WI38 (cell line): ENCODE measurements at regions not wholly inside any gene's neighbourhood (a gene's known extent, or its start where the extent isn't known, plus 50 kb on each side); places are given as distances from the start of the nearest gene placed in this dataset.

Experiments
- H3K4me3 ChIP-seq: 2 replicates; pipeline ENCODE4 v1.5.1; 2011; ENCODE audit warnings: low read depth, mild to moderate bottlenecking, control low read depth, low read length
- CTCF ChIP-seq: IDR thresholded peaks from 2 replicates; pipeline ENCODE4 v1.5.1; 2012; ENCODE audit warnings: low read depth, mild to moderate bottlenecking, control low read depth, low read length

GRCh38 chr11:122319085-122319484 lies 203.1 kb upstream of the BLID start:
- no peak overlapping the region for H3K4me3 ChIP-seq
- TF ChIP-seq CTCF = no peak

GRCh38 chr11:122317305-122317704 lies 201.3 kb upstream of the BLID start:
- no peak for TF ChIP-seq CTCF
- no peak overlapping the region for H3K4me3 ChIP-seq

- no peak overlapping the region for H3K4me3 ChIP-seq
- TF ChIP-seq CTCF = no peak
These were observed 197.6 kb upstream of the BLID start for GRCh38 chr11:122313581-122313980.

GRCh38 chr11:122311216-122311755 lies 195.3 kb upstream of the BLID start:
- H3K4me3 ChIP-seq = no peak overlapping the region
- TF ChIP-seq CTCF = no peak

- H3K4me3 ChIP-seq = no peak overlapping the region
- TF ChIP-seq CTCF = no peak
These were observed 194.8 kb upstream of the BLID start for GRCh38 chr11:122310766-122311165.

- TF ChIP-seq CTCF = no peak
- H3K4me3 ChIP-seq = no peak overlapping the region
These were observed 193.4 kb upstream of the BLID start for GRCh38 chr11:122309262-122309925.

- TF ChIP-seq CTCF = no peak
- no peak overlapping the region for H3K4me3 ChIP-seq
These were observed 192.2 kb upstream of the BLID start for GRCh38 chr11:122308226-122308625.
